PC-9 (cell line): ENCODE measurements at regions not wholly inside any gene's neighbourhood (a gene's known extent, or its start where the extent isn't known, plus 50 kb on each side); places are given as distances from the start of the nearest gene placed in this dataset.

Source experiments
- CTCF ChIP-seq: fragments of 200-600 bp; sonication (generic); conservative IDR thresholded peaks from 2 replicates; pipeline ENCODE4 v1.6.1; 2017; ENCODE audit warnings: mixed run types, antibody characterized with exemption, mild to moderate bottlenecking, moderate library complexity
- EZH2 ChIP-seq: fragments of 200-600 bp; sonication (generic); IDR thresholded peaks from 2 replicates; pipeline ENCODE4 v1.8.0; 2017; ENCODE audit warnings: antibody characterized with exemption, low read depth

GRCh38 chr21:20507783-20508182, 490.4 kb upstream of the NCAM2 start:
- TF ChIP-seq EZH2 (no peak), CTCF (no peak)
